Neural progenitor cell (in vitro differentiated cells): ENCODE measurements at regions not wholly inside any gene's neighbourhood (a gene's known extent, or its start where the extent isn't known, plus 50 kb on each side); places are given as distances from the start of the nearest gene placed in this dataset.

ENCODE experiments used
- DNase-seq: peaks from one replicate; pipeline ENCODE4 v3.0.0-alpha.2; 2016; ENCODE audit warnings: low spot score
- H2AFZ ChIP-seq: fragments of 200-600 bp; sonication (generic); replicated peaks from 2 replicates; pipeline ENCODE4 v1.6.1; 2016; ENCODE audit warnings: antibody characterized with exemption
- H3F3A ChIP-seq: fragments of 200-600 bp; sonication (generic); 2 replicates; pipeline ENCODE4 v1.6.1; 2016; ENCODE audit warnings: antibody characterized with exemption, low read depth
- H3K27ac ChIP-seq: fragments of 200-600 bp; sonication (generic); 2 replicates; pipeline ENCODE4 v1.5.1; 2016; ENCODE audit warnings: mild to moderate bottlenecking
- H3K27me3 ChIP-seq: fragments of 200-600 bp; sonication (generic); 2 replicates; pipeline ENCODE4 v1.6.1; 2016; ENCODE audit warnings: mild to moderate bottlenecking, moderate library complexity
- H3K36me3 ChIP-seq: fragments of 200-600 bp; sonication (generic); 2 replicates; pipeline ENCODE4 v1.5.1; 2016
- H3K4me1 ChIP-seq: fragments of 200-600 bp; sonication (generic); 2 replicates; pipeline ENCODE4 v1.6.1; 2016; ENCODE audit warnings: mixed run types
- H3K4me2 ChIP-seq: fragments of 200-600 bp; sonication (generic); 2 replicates; pipeline ENCODE4 v1.6.1; 2016
- H3K4me3 ChIP-seq: fragments of 200-600 bp; sonication (generic); 2 replicates; pipeline ENCODE4 v1.5.1; 2016
- H3K79me2 ChIP-seq: fragments of 200-600 bp; sonication (generic); 2 replicates; pipeline ENCODE4 v1.6.1; 2016; ENCODE audit warnings: low read depth
- H3K9ac ChIP-seq: fragments of 200-600 bp; sonication (generic); 2 replicates; pipeline ENCODE4 v1.6.1; 2016
- H3K9me3 ChIP-seq: fragments of 200-600 bp; sonication (generic); 2 replicates; pipeline ENCODE4 v1.5.1; 2016; ENCODE audit warnings: low read depth
- H4K20me1 ChIP-seq: fragments of 200-600 bp; sonication (generic); 2 replicates; pipeline ENCODE4 v1.6.1; 2016; ENCODE audit warnings: low read depth
- H3K27ac Mint-ChIP-seq: 3 replicates; pipeline ENCODE4 v1.8.0; 2021; ENCODE audit warnings: mixed read lengths
- H3K27me3 Mint-ChIP-seq: 2 replicates; pipeline ENCODE4 v1.8.0; 2022; ENCODE audit warnings: low read depth, mild to moderate bottlenecking, inconsistent platforms, moderate library complexity, mixed read lengths; ENCODE audit not compliant: insufficient read depth
- H3K36me3 Mint-ChIP-seq: 3 replicates; pipeline ENCODE4 v1.8.0; 2021; ENCODE audit warnings: mixed read lengths
- H3K4me1 Mint-ChIP-seq: 3 replicates; pipeline ENCODE4 v1.8.0; 2021; ENCODE audit warnings: mixed read lengths
- H3K4me3 Mint-ChIP-seq: 3 replicates; pipeline ENCODE4 v1.8.0; 2021; ENCODE audit warnings: mild to moderate bottlenecking, moderate library complexity, mixed read lengths
- H3K9me3 Mint-ChIP-seq: 3 replicates; pipeline ENCODE4 v1.8.0; 2020; ENCODE audit warnings: mixed read lengths
- CTCF ChIP-seq: fragments of 200-600 bp; sonication (generic); IDR thresholded peaks from 2 replicates; pipeline ENCODE4 v1.5.1; 2017; ENCODE audit warnings: antibody characterized with exemption, mild to moderate bottlenecking
- EZH2 ChIP-seq: fragments of 200-600 bp; sonication (generic); IDR thresholded peaks from 2 replicates; pipeline ENCODE4 v1.6.1; 2017; ENCODE audit warnings: antibody characterized with exemption, mild to moderate bottlenecking, moderate library complexity
- EZH2phosphoT487 ChIP-seq: fragments of 200-600 bp; sonication (generic); IDR thresholded peaks from 2 replicates; pipeline ENCODE4 v1.6.1; 2017; ENCODE audit warnings: antibody characterized with exemption

DNA sequence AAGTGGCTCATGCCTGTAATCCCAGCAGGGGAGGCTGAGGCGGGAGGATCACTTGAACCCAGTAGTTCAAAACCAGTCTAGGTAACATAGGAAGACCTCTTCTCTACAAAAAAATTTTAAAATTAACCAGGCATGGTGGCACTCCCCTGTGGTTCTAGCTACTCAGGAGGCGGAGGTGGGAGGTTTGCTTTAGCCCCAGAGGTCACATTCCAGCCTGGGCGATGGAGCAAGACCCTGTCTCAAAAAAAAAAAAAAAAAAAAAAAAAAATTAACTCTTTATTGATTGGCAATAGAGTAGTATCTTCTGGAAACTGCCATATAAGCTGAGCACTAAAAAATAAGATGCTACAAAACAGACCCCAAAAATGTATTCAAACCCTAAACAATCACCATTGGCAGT is 69.5 kb downstream of the LLPH start:
- no peak for TF ChIP-seq CTCF
- DNase-seq: no peak
- Histone ChIP-seq H3F3A (no peaks in the 10 kb centered on the region), H3K4me3 (no peak overlapping the region), H3K79me2 (no peaks in the 10 kb centered on the region), H4K20me1 (no peaks in the 10 kb centered on the region), H3K9ac (no peak overlapping the region), H3K27ac (no peak overlapping the region), H2AFZ (no peak overlapping the region), H3K4me1 (peaks cover 12% of the 10 kb centered on the region), H3K4me2 (no peak overlapping the region), H3K36me3 (no peaks in the 10 kb centered on the region), H3K9me3 (no peaks in the 10 kb centered on the region), H3K27me3 (no peaks in the 10 kb centered on the region)
- H3K27ac Mint-ChIP-seq: no peak overlapping the region
- H3K9me3 Mint-ChIP-seq: peaks cover 2% of the 10 kb centered on the region
- no peaks in the 10 kb centered on the region for H3K36me3 Mint-ChIP-seq
- H3K4me3 Mint-ChIP-seq: no peak overlapping the region
- H3K4me1 Mint-ChIP-seq: peaks cover 64% of the 10 kb centered on the region
- H3K27me3 Mint-ChIP-seq: peaks cover 5% of the 10 kb centered on the region

DNA sequence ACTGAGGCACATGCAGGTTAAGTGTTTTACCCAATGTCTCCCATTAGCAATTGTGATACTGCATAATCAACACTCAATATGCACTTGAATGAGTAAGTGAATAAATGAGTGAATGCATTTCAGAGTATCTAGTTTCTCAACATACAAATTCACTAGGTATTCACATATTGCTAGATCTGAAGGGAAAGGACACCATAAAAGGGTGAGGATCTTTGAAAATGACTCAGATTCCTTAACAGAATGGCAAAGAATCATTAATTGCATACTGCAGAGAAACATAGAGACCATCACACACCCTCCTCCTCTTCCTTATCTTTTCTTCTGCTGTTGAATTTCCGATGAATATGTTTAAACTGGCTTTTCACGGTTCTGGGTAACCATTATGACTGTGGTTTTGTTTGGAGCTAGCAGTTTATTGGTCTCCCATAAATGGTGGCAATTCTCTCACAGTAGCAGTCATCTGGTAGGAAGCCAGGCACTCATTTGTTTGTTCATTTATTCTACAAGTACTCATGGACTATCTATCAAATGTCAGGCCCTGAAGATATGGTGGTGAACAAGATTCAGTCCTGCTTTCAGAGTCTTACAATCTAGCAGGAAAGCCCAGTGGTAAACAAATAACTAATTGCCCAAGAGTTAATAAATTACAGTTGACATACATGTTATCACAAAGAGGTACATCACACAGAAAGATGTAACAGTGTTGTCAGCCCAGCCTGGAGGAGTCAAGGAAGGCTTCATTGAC is 70.2 kb downstream of the LLPH start:
- peaks cover 2% of the 10 kb centered on the region for H3K9me3 Mint-ChIP-seq
- no peaks in the 10 kb centered on the region for H3K36me3 ChIP-seq
- H3K27ac ChIP-seq: no peak overlapping the region
- H3K4me1 Mint-ChIP-seq: peaks cover 57% of the 10 kb centered on the region
- H3K27ac Mint-ChIP-seq: no peak overlapping the region
- H2AFZ ChIP-seq: no peak overlapping the region
- H3F3A ChIP-seq: no peaks in the 10 kb centered on the region
- H3K9me3 ChIP-seq: no peaks in the 10 kb centered on the region
- no peaks in the 10 kb centered on the region for H3K79me2 ChIP-seq
- H3K4me3 Mint-ChIP-seq: no peak overlapping the region
- no peaks in the 10 kb centered on the region for H4K20me1 ChIP-seq
- H3K4me1 ChIP-seq: peaks cover 12% of the 10 kb centered on the region
- peaks cover 5% of the 10 kb centered on the region for H3K27me3 Mint-ChIP-seq
- DNase-seq: no peak
- TF ChIP-seq EZH2 (no peak), EZH2phosphoT487 (no peak), CTCF (no peak)
- no peak overlapping the region for H3K4me2 ChIP-seq
- no peaks in the 10 kb centered on the region for H3K27me3 ChIP-seq
- H3K9ac ChIP-seq: no peak overlapping the region
- H3K36me3 Mint-ChIP-seq: no peaks in the 10 kb centered on the region
- H3K4me3 ChIP-seq: no peak overlapping the region

DNA sequence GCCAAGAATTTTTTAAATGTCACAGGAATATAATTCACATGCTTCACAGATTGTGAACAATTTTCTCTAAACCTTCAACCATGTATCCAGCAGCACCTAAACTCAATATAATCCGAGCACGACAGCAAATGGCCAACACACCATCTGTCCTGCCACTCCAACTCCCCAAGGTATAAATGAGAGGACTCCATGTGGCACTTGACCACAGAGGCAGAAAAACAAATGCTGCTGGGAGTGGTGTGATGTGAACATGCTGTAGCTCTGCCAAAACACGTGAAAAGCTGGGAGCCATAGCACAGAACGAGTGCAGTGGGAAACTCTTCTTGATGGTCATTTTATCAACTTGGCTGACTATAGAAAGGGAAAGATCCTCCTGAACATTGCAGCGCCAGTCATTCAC is 70.9 kb downstream of the LLPH start:
- no peaks in the 10 kb centered on the region for H3F3A ChIP-seq
- H3K27ac ChIP-seq: no peak overlapping the region
- H3K4me2 ChIP-seq: no peak overlapping the region
- no peak overlapping the region for H3K4me3 ChIP-seq
- no peak overlapping the region for H2AFZ ChIP-seq
- H3K4me1 Mint-ChIP-seq: peaks cover 51% of the 10 kb centered on the region
- H3K79me2 ChIP-seq: no peaks in the 10 kb centered on the region
- H3K27ac Mint-ChIP-seq: no peak overlapping the region
- H3K27me3 Mint-ChIP-seq: peaks cover 5% of the 10 kb centered on the region
- H3K9ac ChIP-seq: no peak overlapping the region
- no peak overlapping the region for H3K4me3 Mint-ChIP-seq
- no peaks in the 10 kb centered on the region for H4K20me1 ChIP-seq
- TF ChIP-seq EZH2 (no peak), CTCF (no peak), EZH2phosphoT487 (no peak)
- peaks cover 12% of the 10 kb centered on the region for H3K4me1 ChIP-seq
- no peaks in the 10 kb centered on the region for H3K27me3 ChIP-seq
- no peaks in the 10 kb centered on the region for H3K9me3 ChIP-seq
- H3K36me3 ChIP-seq: no peaks in the 10 kb centered on the region
- H3K9me3 Mint-ChIP-seq: peaks cover 2% of the 10 kb centered on the region
- H3K36me3 Mint-ChIP-seq: no peaks in the 10 kb centered on the region
- no peak for DNase-seq
